OCI-LY7 (cell line): ENCODE measurements at regions not wholly inside any gene's neighbourhood (a gene's known extent, or its start where the extent isn't known, plus 50 kb on each side); places are given as distances from the start of the nearest gene placed in this dataset.

ENCODE experiments used
- BruUV-seq: library from RNA; stranded (reverse); fragments of 400-500 nt; replicated peaks from 2 replicates; lab custom pipeline; 2021; lab: Mats Ljungman, UMichigan
- CTCF ChIA-PET: fragments of 300-600 bp; sonication (Branson Sonifier 250); formaldehyde crosslinking; loops from one replicate; lab custom pipeline; 2022; ENCODE audit warnings: antibody characterized with exemption; ENCODE audit not compliant: unreplicated experiment; lab: Charles Lee
- POLR2A ChIA-PET: fragments of 300-600 bp; sonication (Branson Sonifier 250); formaldehyde crosslinking; loops from one replicate; lab custom pipeline; 2022; ENCODE audit warnings: antibody characterized with exemption; lab: Charles Lee
- DNase-seq: peaks from one replicate; pipeline ENCODE4 v3.0.0-alpha.2; 2015; ENCODE audit warnings: low spot score
- H2AFZ ChIP-seq: fragments of 200-600 bp; sonication (generic), shearing (Covaris generic); 2 replicates; pipeline ENCODE4 v1.6.1; 2014; ENCODE audit warnings: mild to moderate bottlenecking, antibody characterized with exemption, low read length, moderate library complexity
- H3K27ac ChIP-seq: fragments of 200-600 bp; sonication (generic); 2 replicates; pipeline ENCODE4 v1.5.1; 2014; ENCODE audit warnings: mixed run types, low read depth, mild to moderate bottlenecking, moderate library complexity, low read length, inconsistent platforms; ENCODE audit not compliant: poor library complexity, severe bottlenecking
- H3K36me3 ChIP-seq: fragments of 200-600 bp; sonication (generic); 2 replicates; pipeline ENCODE4 v1.6.1; 2014; ENCODE audit warnings: mild to moderate bottlenecking, antibody characterized with exemption, low read length, moderate library complexity, mixed read lengths; ENCODE audit not compliant: insufficient read depth
- H3K4me1 ChIP-seq: fragments of 200-600 bp; sonication (generic); 2 replicates; pipeline ENCODE4 v1.5.1; 2014; ENCODE audit warnings: mild to moderate bottlenecking, low read length; ENCODE audit not compliant: insufficient read depth, poor library complexity, severe bottlenecking
- H3K4me2 ChIP-seq: fragments of 200-600 bp; sonication (generic); 2 replicates; pipeline ENCODE4 v1.6.1; 2014; ENCODE audit warnings: mild to moderate bottlenecking, low read length
- H3K4me3 ChIP-seq: fragments of 200-600 bp; sonication (generic); 2 replicates; pipeline ENCODE4 v1.5.1; 2014; ENCODE audit warnings: mild to moderate bottlenecking, low read depth, low read length; ENCODE audit not compliant: poor library complexity, severe bottlenecking
- H3K79me2 ChIP-seq: fragments of 200-600 bp; sonication (generic); 2 replicates; pipeline ENCODE4 v1.6.1; 2016; ENCODE audit warnings: low read depth, mild to moderate bottlenecking, low read length, moderate library complexity, mixed read lengths; ENCODE audit not compliant: insufficient read depth
- H3K9me2 ChIP-seq: fragments of 200-600 bp; sonication (generic); 2 replicates; pipeline ENCODE4 v1.6.1; 2016; ENCODE audit warnings: mild to moderate bottlenecking, low read length, mixed read lengths; ENCODE audit not compliant: insufficient read depth
- H3K9me3 ChIP-seq: fragments of 200-600 bp; sonication (generic); 2 replicates; pipeline ENCODE4 v1.6.1; 2014; ENCODE audit warnings: mild to moderate bottlenecking, mixed run types, low read length, mixed read lengths
- H4K20me1 ChIP-seq: fragments of 200-600 bp; sonication (generic); 2 replicates; pipeline ENCODE4 v1.6.1; 2014; ENCODE audit warnings: mild to moderate bottlenecking, antibody characterized with exemption, low read length, moderate library complexity, mixed read lengths; ENCODE audit not compliant: insufficient read depth
- EZH2phosphoT487 ChIP-seq: fragments of 200-600 bp; sonication (generic); IDR thresholded peaks from 2 replicates; pipeline ENCODE4 v1.6.1; 2018; ENCODE audit warnings: low read depth, borderline replicate concordance, mild to moderate bottlenecking, mixed run types, antibody characterized with exemption, low read length, moderate library complexity, mixed read lengths
- intact Hi-C: fragments of 100-400 bp; cut with micrococcal nuclease; formaldehyde crosslinking; loops from one replicate; pipeline ENCODE4 v1.10.0; 2022; ENCODE audit not compliant: unreplicated experiment
- TF ChIP-seq, protein P1 (sequence below): fragments of 200-600 bp; sonication (generic); conservative IDR thresholded peaks from 2 replicates; pipeline ENCODE4 v1.5.1; 2014; ENCODE audit warnings: mild to moderate bottlenecking, antibody characterized with exemption, low read length, moderate library complexity, mixed read lengths

DNA sequence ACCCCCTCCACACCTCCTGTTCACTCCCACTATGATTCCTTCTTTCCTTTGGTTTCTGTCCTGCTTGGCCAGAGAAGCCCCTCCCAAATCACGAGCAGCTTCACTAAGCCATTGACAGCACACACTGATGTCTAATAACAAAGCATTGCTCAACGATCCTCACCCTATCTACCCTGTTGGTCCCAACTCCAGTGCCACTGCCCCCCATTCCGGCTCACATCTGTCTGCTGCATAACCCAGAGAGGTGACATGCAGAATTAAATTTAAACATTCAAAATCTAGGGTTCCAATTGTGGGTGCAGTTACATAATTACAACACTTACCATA, 236.9 kb downstream of the TTLL7 start:
- Histone ChIP-seq H2AFZ (peak overlapping the region; percentile 99; the same call in 1 of the 2 replicates), H3K9me3 (no peaks in the 10 kb centered on the region), H3K9me2 (no peaks in the 10 kb centered on the region), H3K27ac (peak overlapping the region; percentile 96), H3K4me3 (peak overlapping the region; percentile 63), H3K79me2 (no peaks in the 10 kb centered on the region), H3K36me3 (no peaks in the 10 kb centered on the region), H4K20me1 (no peaks in the 10 kb centered on the region), H3K4me1 (peaks cover 74% of the 10 kb centered on the region), H3K4me2 (peak overlapping the region; percentile 81)
- ChIA-PET CTCF (no interaction called here), POLR2A (interaction anchor here (0.8 to 2.5 kb wide), 5 partner anchors 9 to 1233 kb away, joined by 4 to 14 read pairs (median 4); no protein-coding TSS in a partner anchor)
- intact Hi-C loops: loop anchor here (5.0 to 10.0 kb wide), 7 partner anchors 135 to 1657 kb away; partner anchors contain the start of genes GNG5, PRKACB, SAMD13 and SPATA1
- peak; percentile 20 for DNase-seq
- TF ChIP-seq, protein P1, sequence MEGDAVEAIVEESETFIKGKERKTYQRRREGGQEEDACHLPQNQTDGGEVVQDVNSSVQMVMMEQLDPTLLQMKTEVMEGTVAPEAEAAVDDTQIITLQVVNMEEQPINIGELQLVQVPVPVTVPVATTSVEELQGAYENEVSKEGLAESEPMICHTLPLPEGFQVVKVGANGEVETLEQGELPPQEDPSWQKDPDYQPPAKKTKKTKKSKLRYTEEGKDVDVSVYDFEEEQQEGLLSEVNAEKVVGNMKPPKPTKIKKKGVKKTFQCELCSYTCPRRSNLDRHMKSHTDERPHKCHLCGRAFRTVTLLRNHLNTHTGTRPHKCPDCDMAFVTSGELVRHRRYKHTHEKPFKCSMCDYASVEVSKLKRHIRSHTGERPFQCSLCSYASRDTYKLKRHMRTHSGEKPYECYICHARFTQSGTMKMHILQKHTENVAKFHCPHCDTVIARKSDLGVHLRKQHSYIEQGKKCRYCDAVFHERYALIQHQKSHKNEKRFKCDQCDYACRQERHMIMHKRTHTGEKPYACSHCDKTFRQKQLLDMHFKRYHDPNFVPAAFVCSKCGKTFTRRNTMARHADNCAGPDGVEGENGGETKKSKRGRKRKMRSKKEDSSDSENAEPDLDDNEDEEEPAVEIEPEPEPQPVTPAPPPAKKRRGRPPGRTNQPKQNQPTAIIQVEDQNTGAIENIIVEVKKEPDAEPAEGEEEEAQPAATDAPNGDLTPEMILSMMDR: no peak
- no peak for TF ChIP-seq EZH2phosphoT487
- no TSS peak for BruUV-seq

DNA sequence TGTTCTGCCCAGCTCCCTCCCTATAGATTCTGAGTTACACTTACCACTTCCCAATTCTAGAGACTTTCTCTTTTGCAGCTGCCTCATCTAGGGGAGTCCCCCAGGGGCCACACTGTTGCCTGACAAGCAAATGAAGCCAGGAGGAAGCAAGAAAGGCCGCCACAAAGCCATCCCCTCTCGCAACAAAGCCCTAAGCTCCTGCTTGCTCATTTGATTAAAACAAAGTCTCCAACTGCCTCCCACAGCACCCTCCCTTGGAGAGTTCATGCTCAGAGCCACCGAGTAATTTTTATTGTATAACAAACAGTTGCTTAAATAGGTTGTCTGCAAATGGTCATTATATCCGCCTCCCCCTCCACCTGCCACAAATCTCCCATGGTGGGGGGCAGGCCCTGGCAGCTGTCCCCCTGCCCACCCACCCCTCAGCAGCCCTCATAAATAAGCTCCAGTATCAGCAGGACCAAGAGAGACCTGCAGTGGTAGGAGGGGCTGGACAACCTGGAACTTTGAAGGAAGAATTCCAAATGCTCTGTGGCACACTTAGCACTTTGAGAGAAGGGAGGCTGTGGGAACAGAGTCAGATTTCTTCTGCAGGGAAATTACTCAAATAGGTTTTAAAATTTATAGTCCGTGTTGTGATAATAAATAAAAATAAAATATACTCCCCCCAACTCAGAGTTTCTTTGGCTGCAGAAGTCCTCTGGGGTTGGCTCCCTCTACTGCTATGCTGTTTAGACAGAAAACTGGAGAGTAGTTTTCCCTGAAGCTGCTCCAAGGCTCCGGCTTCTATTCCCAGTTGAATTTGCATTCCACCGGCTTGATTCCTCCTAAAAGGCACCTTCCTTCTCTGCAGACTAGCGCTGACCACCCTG, 237.5 kb downstream of the TTLL7 start:
- no peaks in the 10 kb centered on the region for H3K9me3 ChIP-seq
- peak overlapping the region; percentile 96 for H3K27ac ChIP-seq
- H3K9me2 ChIP-seq: no peaks in the 10 kb centered on the region
- no peaks in the 10 kb centered on the region for H3K79me2 ChIP-seq
- ChIA-PET CTCF (interaction anchor here (1.2 kb wide), 1 partner anchor 15 kb away, joined by 3 read pairs; no protein-coding TSS in a partner anchor), POLR2A (interaction anchor here (0.5 to 2.5 kb wide), 17 partner anchors 8 to 1498 kb away, joined by 3 to 21 read pairs (median 4); partner anchors contain the start of gene C1orf52)
- H4K20me1 ChIP-seq: no peaks in the 10 kb centered on the region
- H2AFZ ChIP-seq: peak overlapping the region; percentile 99; the same call in 1 of the 2 replicates
- H3K36me3 ChIP-seq: no peaks in the 10 kb centered on the region
- peak overlapping the region; percentile 81 for H3K4me2 ChIP-seq
- no TSS peak for BruUV-seq
- H3K4me3 ChIP-seq: peak overlapping the region; percentile 63
- intact Hi-C loops: loop anchor here (5.0 to 10.0 kb wide), 7 partner anchors 134 to 1657 kb away; partner anchors contain the start of genes GNG5, PRKACB, SAMD13 and SPATA1
- peaks cover 69% of the 10 kb centered on the region for H3K4me1 ChIP-seq
- no peak for TF ChIP-seq EZH2phosphoT487
- TF ChIP-seq, protein P1: peak; percentile 31
- DNase-seq: peak; percentile 96
